IPS-NIHi11 (cell line): ENCODE measurements at regions not wholly inside any gene's neighbourhood (a gene's known extent, or its start where the extent isn't known, plus 50 kb on each side); places are given as distances from the start of the nearest gene placed in this dataset.
"Not testable (repeated sequence)": the region's sequence is repeated elsewhere in the genome, so short reads cannot be mapped to it uniquely, and the experiment has no call there.

Source experiments
- DNase-seq: peaks from one replicate; pipeline ENCODE4 v3.0.0; 2012; ENCODE audit warnings: mixed read lengths, low spot score

DNA sequence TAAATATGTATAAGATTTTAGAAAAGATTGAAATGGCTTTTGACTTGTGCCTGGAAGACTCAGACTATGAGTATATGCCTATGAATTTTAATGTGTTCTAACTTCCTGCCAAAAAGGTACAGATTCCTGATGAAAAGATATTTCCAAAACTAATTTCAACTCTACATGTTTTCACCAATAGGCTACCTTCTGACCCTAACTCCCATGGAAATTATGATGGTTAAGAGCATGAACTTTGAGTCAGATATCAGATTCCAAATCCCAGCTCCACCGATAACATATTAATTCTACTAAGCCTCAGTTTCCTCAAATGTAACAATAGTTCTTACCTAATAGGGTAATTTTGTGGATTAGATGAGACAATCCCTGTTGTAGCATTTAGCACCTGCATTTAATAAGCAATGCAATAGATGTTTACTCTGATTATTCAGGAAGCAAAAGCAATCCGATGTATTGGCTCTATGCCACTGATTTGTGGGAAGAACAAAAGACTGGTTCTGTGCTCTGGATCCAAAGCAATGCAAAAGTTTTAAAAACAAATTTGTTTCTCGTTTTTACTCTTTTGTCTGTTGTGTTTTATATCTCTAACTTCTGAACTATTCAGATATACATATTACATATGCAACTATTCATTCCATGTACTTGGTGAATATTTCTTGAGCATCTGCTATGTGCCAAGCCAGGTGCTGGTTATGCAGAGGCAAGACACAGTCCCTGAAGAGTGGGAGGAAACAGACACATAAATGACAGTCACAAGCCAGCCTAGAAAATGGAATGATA lies 115.4 kb downstream of the GATA6 start:
- no peak for DNase-seq

- not testable (repeated sequence) for DNase-seq
Measured at GRCh38 chr18:22283855-22284254, 114.5 kb downstream of the GATA6 start.

DNA sequence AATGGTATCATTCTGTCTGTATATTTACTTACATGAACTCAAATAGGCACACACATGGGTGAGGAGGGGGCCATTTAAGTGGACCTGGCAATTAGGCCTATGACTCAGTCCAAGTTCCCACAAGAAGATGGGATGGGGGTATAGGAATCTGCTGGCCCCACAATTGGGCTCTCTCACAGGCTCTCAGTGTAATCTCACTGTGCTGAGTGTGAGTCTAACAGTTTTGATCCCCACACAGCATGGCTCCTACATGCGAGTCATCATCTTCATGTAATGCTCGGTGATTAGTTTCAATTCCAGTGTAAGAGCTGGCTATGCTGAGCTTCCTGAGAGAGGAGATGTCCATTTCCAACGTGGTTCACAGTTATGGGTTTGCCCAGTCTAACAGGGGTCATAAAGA lies 114.0 kb downstream of the GATA6 start:
- no peak for DNase-seq

DNA sequence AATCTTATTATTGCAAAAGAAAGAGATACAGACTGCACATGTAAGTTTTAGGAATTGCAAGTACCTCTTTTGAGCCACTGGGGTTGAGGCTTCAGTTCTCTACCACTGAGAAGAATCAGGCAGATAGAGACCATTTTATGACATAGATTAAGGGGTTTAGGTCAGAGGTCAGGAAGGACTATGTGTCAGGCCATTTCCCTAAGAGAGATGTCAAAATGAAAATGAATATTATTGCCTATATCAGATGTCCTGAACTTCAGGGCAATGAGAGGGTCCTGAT lies 113.7 kb downstream of the GATA6 start:
- no peak for DNase-seq

GRCh38 chr18:22282311-22283115 lies 113.1 kb downstream of the GATA6 start:
- DNase-seq: no peak

DNA sequence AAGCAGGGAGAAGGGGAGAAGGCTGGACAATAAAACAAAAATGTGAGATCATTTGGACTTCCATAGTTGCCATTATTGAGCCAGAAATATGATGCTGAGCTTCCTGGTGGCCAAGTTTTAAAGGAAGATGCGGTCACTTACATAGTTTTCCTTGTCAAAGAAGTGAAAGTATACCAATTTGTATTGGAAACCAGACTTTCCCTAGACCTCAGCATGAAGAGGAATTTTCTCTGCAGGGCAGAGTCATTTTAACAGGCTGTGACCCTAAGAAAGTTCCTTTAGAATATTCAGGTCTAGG lies 111.0 kb downstream of the GATA6 start:
- DNase-seq: no peak

GRCh38 chr18:22279741-22280452 lies 110.5 kb downstream of the GATA6 start:
- no peak for DNase-seq

DNA sequence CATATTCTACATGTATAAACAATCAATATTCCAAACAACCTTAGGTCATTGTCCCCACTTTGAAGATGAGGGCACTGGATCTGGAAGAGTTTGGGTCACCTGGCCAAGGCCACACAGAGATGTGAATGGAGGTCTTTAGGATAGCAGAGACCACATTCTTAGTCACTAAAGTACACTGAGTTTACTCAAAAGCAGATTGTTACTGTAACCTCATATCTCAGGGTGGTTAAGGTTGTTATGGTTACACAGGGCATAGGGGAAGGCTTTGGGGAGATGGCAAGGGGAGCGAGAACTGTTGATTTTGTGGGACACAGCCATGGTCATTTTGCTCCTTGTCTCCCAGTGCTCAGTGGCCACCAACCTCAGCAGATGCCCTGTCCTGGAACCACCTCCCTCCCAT lies 109.4 kb downstream of the GATA6 start:
- DNase-seq: no peak

DNA sequence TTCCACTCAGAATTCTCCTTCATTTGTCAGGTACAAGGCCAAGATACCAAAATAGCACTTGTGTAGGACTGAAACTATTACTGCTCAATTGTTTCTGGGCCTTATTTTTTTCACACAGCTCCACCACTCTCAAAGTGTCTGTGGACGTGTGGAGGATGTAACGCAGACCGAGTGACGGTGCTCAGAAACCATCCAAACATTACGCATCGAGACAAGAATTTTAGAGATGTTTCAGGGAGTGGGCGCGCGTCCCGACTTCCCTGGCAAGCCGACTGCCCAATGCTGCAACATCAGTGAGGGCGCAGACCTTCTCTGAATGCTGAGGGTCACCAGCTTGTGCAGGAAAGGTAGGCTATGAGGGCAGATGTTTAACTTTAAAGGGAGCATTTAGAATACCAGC lies 108.4 kb downstream of the GATA6 start:
- DNase-seq: no peak

DNA sequence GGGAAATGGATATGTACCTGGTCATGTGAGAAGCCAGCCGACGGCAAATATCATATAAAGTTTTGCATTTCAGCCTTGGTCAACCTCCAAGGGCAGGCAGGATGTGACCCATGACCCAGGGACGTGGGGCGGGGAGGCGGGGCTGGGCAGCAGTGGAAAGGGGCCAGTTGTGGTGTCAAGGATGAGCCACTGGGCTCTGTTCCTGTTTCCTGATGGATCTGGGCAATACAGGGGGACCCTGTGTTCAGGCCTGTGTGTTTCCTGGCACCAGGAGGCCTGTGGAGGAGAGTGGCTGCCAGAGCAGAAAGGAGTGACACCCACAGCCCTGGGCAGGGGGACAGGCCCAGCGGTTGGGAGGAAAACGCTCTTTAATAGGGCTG lies 106.9 kb downstream of the GATA6 start:
- no peak for DNase-seq

GRCh38 chr18:22275706-22276333 lies 106.4 kb downstream of the GATA6 start:
- no peak for DNase-seq

DNA sequence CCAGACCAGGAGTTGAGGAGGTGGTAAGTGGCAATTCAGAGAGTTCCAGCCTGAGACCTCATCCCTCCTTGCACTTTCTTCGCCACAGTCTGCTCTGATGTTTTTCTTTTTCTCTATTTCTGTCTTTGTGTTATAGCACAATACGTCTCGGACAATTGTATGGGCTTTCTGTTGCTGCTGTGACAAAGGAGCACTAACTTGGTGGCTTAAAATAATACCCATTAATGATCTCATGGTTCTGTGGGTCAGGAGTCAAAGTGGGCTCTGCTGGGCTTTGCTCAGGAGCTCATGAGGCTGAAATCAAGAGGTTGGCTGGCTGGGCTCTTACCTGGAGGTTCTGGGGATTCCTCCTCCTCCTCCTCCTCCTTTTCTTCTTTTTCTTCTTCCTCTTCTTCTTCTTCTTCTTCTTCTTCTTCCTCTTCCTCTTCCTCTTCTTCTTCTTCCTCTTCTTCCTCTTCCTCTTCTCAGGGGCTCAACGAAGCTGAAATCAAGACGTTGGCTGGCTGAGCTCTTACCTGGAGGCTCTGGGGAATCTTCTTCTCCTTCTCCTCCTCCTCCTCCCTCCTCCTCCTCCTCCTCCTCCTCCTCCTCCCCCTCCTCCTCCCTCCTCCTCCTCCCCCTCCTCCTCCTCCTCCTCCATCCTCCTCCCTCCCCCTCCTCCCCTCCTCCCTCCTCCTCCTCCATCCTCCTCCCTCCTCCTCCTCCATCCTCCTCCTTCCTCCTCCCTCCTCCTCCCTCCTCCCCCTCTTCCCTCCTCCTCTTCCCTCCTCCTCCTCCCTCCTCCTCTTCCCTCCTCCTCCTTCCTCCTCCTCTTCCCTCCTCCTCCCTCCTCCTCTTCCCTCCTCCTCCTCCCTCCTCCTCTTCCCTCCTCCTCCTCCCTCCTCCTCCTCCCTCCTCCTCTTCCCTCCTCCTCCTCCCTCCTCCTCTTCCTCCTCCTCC lies 104.0 kb downstream of the GATA6 start:
- DNase-seq: no peak

GRCh38 chr18:22272242-22272641 lies 102.9 kb downstream of the GATA6 start:
- DNase-seq: no peak

DNA sequence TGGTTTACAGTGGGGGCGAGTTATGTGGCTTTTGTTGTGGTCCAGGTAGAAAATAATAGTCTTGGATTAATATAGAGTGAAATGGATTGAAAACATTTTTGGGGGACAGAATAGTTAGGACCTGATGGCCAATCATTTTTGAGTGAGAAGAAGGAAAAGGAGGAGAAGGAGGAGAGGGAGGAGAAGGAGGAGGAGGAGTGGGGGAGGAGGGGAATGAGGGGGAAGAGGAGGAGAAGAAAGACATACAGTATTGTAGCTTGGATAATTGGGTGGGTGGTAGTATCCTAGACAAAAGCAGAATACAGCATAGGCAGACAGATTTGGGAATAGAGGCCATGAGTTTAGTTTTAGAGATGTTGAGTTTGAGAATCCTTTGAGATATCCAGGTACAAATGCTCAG lies 101.6 kb downstream of the GATA6 start:
- DNase-seq: no peak

DNA sequence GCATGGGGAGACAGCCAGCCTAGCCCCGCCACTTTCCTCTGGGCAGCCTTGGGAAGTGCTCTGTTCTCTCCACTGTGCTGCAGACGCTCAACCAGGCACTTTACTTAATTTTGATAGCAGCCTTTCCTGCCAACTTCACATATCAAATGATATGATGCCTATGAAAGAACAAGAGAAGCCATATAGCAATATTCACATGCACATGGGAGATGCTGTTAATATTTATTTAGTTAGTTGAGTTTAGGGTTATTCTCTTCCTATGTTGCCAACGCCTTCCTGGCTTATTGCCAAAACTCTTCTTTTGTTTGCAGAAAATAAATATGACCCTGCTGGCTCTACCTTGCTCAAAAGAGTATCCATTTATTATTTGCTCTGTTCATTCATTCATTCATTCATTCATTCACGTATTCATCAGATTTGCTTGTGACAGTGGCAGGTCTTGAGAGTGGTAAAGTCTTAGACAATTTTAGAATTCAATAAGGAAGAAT lies 99.3 kb downstream of the GATA6 start:
- no peak for DNase-seq

- no peak for DNase-seq
Measured at GRCh38 chr18:22267697-22268096, 98.3 kb downstream of the GATA6 start.

- no peak for DNase-seq
Measured at GRCh38 chr18:22267225-22267624, 97.8 kb downstream of the GATA6 start.

DNA sequence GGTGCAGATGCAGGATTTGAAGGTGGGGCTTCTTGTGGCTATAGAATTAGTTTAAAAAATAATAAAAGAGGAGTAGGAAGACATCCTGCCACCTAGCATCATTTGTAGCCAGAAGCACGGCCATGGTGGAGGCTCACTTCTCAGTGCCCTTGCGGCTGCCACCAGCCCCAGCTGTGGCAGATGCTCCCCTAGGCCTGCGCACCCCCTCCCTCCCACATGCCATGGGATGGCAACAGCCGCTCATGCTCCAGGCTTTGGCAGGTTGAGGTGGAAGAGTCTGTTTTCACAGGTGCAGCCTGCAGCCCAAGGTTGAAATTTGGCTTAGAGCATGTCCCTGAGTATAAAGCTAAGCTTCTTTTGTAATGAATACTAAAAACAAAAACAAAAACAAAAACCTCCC lies 96.4 kb downstream of the GATA6 start:
- DNase-seq: no peak

DNA sequence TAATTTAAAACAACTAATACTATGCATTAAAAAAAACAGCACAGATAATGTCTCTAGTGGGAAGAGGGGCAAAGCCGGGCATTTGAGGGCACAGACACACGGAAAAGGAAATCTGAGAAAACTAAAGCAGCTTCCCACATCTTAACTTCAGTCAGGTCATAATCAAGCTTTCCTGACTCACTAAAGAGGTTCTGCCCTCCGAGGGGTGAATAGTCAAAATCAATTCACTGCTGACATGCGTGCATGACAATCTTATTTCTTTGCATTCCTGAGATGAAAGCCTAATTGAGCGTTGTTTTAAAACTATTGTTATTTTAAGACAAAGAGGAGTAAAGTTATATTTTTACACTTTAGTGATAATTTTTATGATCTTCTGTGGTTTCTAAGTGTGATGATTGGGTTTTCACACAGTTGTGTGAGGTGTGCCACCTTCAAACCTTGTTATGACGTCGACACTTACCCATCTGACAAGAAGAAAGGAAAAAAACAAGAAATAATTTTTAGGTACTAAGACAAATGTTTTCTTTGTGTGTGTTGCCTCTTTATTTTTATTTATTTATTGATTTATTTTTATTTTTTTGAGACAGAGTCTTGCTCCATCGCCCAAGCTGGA lies 90.9 kb downstream of the GATA6 start:
- no peak for DNase-seq

DNA sequence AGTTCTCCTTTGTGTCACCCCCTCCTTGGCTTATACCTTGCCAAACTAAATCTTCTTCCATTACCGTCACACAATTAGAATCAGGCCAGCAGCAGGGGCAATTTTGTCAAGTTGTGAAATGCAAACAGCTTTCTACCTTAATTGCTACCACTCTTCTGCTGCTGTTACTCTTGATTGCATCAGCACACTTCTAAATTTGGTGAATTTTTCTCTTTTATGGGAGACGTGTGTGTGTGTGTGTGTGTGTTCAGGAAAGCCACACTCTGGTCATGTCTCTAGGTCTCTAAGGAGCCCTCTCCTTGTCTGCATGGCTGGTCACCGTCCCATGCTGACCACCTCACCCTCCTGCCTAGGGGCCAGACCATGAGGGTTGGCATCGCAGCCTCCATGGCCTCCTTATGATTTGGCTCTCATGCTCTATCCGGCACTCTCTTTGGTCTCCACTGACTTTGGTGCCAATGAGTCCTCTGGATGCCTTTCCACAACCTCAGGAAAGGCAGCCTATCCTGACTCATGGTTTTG lies 87.7 kb downstream of the GATA6 start:
- no peak for DNase-seq

DNA sequence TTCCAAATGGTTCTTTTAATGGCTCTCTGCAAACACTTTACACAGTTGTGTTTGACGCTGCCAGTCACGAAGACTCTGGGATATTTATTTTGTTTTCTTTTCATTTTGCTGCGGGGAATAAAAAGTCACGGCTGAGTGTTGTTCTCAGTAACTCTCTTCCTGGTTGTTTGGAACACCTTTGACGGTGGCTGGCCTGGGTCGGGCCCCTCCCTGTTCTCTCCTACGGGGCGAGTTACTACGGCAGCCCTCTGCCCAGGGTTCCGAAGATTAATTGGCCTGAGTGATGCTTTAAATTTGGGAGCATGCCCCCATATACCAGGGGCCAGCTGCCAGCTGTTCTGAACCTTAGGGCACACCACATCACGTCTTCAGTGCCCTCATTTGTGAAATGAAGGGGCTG lies 84.7 kb downstream of the GATA6 start:
- DNase-seq: no peak
